Limb (tissue), 2 donors: ENCODE measurements at regions not wholly inside any gene's neighbourhood (a gene's known extent, or its start where the extent isn't known, plus 50 kb on each side); places are given as distances from the start of the nearest gene placed in this dataset.

Source experiments
- DNase-seq, 2 donors: peaks; one replicate each; pipeline ENCODE4 v3.0.0-alpha.2; 2016; ENCODE audit errors: extremely low spot score in 2 of 2

DNA sequence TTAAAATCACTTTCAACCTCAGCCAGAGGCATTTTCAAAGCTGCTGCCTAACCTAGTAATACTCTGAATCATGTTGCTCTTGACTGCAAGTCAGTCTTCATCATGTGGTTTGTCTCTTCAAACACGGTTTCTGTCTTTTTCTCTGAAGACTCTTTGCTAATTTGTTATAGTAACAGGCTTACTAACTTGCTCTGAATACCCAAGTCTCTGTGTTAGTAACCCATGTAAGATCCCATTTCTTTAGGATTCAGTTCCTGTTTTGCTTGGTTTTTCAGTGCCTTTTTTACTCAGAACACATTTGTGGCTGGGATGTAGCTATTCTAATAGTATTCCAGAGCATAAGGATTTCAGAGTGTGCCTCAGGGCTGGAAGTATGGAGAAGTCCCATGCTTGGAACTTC is 1450.6 kb upstream of the IGFBP7 start:
- no peak for DNase-seq

DNA sequence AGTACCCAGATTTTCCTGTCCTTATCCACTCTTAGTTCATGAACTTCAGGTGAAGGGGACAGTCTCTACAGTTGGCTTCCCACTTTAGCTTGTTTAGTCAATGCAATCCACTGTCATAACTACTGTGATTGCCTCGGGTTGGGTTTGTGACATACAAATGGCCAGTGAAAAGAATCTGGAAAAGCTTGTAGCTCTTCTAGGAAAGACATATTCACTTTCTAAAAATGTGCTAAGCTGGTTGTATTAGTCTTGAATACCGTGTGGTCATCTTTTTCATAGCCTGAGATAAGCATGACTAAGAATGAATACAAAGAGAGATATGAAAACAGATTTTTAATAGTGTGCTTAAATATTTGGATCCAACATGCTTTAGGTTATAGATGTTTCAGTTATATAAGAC is 1443.5 kb upstream of the IGFBP7 start:
- no peak for DNase-seq

DNA sequence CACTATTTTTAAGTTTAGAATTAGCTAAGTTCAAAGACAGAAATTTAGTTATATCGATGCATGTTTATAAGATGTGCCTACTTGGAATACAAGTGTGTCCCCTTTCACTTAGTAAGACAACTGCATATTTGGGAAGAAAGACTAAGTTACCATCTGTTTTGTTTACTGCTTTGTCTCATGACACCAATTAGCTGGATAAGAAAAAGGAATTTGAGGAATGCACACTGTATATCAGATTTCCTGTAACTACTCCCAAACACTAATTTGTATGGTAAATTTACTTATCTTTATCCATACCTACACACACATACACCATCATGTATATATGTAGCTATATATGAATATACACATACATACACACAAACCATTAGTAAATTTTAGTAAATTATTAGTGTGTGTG is 1442.8 kb upstream of the IGFBP7 start:
- DNase-seq: no peak

DNA sequence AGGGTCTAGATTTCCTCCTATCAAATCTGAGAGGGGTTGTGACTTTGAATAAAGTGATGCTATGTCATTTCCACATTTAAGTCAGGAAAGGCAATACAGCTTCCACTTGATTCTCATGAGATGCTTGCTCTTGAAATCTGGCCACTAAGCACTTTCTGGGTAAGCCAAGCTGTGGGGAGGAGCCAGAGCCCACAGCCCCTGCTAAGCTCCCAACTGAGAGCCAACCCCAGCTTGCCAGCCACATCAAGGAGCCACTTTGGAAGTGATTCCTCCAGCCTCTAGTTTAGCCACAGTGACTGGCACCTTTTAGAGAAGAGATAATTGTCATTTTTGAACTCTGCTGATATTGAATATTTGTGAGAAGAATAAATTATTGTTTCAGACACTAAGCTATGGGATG is 1441.5 kb upstream of the IGFBP7 start:
- DNase-seq: no peak

DNA sequence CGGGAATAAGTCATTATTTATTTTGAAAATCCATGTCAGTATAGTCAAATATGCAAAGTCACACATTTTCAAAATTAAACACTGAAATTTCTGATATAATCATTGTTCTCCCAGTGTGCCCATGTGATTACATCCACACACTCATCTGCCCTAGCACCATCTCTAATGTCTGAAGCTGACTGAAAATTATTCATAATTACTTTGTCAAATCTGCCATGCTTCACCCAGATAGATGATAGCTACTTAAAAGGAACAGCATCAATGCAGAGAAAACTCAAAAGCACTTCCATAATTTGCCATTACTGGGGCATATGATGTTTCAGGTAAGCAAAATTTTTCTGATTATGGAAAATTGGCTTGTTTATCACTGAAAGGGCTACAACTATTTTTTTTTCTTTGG is 1433.3 kb upstream of the IGFBP7 start:
- DNase-seq: no peak

DNA sequence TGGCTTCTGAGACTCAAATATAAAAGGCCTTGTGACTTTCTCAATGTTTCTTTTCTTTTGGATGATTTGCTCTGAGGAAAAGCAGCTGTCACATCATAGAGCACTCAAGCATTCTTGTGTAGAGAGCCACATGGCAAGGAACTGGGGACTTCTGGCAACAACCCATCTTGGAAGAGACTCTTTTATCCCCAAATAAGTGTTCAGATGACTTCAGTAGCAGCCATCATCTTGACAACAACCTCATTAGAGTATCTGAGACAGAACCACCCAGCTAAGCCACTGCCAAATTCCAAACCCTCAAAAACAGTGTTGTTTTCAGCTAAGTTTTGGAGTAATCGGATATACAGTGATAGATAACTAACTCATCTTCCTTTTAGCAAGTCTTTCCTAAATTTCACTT is 1431.7 kb upstream of the IGFBP7 start:
- no peak for DNase-seq

DNA sequence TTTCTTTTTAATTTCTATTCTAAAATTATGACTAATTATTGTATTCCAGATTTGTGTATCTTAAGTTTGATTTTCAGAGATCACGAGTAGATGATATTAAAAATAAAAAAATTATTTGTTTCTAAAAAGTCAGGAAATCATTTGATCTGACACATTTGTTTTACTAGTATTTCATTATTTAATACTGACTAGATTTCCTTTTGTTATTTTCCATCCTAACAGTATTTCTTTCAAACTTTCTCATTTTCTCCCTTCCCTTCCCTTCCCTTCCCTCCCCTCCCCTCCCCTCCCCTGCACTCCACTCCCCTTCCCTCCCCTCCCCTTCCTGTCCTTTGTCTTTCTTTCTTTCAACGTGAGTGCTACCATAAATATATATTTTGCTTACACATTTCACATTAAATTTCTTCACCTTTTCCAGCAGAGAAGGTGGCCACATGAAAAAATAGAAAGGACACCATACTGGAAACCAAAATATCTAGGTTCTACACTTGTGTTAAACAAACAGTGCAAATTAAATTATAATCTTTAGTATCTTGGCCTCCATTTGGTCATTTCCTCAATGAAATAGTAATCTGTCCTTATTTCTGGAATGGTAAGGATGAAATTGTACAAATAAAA is 1412.7 kb upstream of the IGFBP7 start:
- no peak for DNase-seq

DNA sequence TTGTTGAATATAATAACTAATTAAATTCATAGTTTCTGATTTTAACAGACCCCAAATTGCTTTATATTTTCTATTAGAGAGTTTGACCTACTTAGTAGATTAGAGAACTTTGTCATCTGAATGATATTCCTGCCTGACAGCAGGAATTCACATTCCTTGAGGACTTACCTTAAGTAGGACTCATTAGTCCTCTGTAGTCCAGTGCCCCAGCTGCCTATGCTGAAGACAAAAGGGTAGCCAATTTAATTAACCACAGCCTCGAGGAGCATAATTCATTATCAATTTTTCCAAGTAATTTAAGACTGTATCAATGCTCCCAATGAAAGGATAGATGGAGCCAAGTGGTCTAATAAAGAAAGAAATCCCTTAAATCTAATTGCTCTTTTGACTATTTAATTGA is 1405.0 kb upstream of the IGFBP7 start:
- no peak for DNase-seq

DNA sequence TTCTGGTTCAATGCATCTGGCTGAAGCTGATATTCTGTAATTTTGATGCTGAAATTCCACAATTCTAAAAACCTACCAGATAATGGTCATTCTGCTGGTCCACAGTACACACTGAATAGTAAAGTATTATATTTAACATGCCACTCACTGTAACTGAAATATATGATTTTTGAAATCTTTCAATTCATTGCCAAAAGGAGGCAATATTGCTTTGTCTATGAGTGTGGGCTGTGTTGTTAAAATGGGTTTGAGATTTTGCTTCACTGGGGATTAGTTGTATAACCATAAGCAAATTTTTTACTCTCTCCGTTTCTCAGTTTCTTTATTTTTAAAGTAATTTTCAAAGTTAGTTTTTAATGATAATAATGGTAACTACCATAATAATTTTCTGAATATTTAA is 1404.1 kb upstream of the IGFBP7 start:
- DNase-seq: no peak

DNA sequence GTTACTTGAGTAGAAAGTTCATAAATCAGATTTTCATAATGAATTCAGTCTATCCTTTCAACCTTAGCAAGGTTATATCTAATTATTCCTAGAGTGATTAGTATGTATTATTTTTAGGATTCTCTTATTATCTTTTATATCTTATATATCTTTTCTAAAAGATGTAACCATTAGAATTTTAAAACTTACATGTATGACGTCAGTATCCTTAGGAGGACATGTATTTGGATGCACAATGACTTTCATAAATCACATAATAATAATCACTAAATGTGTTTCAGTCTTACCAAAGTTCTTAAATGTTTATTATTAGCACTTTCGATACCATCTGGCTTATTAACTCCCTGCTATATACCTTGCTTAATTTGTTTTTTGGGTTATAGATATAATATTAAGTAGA is 1400.5 kb upstream of the IGFBP7 start:
- no peak for DNase-seq

DNA sequence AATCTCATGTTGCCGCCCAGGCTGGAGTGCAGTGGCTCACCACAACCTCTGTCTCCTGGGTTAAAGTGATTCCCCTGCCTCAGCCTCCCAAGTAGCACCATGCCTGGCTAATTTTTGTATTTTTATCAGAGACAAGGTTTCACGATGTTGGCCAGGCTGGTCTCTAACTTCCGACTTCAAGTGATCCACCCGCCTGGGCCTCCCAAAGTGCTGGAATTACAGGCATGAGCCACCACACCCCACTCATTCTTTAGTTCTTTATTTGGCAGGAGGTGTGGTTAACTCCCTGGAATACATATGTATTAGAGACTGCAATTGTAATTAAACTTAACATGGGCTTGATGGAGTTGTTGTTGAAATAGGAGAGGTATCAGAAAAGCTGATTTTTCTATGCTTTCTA is 1396.9 kb upstream of the IGFBP7 start:
- DNase-seq: no peak

DNA sequence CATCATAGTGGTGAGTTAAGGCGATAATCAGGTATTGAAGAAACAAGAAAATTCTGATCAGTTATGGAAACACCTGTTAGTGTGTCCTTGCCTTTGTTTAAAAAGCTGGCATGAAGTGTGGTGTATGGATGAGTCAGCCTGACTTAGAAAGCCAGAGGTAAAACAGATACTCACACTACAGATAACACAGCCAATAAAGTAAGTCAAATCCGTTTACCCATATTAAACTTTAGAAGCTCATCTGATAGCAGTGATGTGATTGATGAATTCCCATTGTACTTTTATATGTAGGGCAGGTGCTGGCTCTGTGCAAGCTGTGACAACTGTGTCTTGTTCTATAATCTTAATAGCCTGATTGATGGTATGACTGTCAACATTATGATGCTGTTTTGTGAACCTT is 1392.7 kb upstream of the IGFBP7 start:
- no peak for DNase-seq

DNA sequence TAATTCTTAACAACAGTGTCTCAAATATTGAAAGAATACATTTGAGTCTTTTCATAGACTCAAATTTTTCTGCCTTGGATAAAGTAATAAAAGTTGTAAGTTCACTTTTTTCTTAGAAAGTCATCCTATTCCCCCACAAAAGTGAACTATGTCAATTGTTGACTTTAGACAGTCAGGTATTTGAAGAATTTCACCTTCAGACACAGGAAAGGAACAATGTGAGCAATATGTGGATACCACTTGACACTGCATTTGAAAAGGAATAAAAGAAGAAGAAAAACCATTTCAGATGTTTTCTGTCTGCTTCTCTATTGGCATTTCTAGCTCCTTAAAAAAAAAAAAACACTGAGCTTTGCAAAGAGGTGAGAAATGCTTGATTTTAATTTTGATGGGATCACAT is 1389.0 kb upstream of the IGFBP7 start:
- no peak for DNase-seq

DNA sequence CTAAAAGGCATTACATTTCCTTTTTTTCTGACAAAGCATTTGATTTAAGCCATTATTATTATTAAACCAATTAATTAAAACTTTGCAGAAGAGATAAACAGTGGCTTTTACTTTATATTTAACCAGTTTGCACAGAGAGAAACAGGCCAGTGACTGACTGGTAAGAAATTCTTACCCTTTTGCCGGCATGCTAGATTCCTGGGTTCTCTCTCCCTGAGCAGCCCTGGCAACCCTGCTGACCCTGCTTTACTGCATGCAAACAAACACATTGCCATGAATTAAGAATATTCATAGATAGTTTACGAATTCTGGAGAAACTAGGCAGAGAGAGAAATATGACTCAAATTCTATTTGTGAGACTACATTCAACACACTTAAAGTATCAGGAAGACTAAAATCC is 1381.4 kb upstream of the IGFBP7 start:
- no peak for DNase-seq

DNA sequence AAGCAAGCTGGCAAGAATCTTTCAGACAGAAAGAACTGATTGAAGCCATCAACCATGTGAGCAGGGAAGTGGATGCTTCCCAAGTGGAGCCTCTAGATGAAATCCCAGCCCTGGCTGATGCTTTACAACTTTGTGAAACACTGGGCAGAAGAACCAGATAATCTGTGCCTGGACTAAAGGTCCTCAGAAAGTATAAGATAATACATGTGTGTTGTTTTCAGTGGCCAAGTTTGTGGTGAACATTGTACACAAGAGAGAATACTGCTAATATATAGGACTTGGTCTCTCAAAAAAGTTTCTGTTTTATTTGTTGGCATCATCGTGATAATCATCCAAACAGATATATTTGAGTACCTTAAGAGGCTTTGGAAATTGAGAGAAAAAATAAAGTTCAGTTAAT is 1367.8 kb upstream of the IGFBP7 start:
- DNase-seq: no peak

DNA sequence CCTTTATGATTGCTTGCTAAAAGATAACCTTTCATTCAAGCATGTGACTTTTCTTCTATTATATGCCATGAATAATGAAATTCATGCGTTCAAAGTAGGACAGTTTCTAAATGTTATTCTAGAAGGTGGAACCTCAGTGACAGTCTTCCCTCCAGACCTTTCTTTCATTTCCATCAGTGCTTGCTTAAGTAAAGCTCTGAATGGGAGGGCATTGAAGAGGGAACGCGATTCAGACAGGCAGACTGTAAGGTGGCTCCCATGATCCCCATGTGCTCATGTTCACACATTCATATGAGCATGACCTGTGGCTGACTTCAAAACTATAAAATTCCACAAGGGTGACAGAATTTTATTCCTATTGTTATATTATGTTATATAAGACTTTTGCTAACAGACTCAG is 1367.3 kb upstream of the IGFBP7 start:
- no peak for DNase-seq

DNA sequence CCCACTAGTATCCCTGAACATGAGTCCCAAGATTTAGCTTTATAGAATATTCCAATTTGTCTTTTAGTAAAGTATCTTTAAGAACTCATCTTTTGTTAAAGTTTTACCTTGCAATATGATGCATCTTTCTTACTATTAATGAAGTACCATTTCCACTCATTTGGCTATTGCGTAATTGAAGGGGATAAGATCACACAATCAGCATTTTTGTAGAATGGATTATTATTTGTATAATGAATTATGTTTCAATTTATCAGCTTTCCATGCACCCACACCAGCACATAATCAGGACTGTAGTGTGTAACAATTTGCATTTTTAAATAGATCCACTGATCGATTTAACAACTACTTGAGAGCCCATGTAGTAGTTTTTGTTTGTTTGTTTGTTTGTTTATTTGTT is 1364.9 kb upstream of the IGFBP7 start:
- DNase-seq: no peak

DNA sequence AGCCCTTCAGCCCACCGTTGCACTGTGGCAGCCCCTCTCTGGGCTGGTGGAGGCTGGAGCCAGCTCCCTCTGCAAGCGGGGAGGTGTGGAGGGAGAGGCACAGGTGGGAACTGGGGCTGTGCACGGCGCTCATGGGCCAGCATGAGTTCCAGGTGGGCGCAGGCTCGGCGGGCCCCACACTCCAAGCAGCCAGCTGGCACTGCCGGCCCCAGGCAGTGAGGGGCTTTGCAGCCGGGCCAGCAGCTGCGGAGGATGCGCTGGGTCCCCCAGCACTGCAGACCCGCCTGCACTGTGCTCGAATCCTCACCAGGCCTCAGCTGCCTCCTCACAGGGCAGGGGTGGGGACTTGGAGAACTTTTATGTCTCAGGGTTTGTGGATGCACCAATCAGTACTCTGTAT is 1354.8 kb upstream of the IGFBP7 start:
- DNase-seq: no peak

DNA sequence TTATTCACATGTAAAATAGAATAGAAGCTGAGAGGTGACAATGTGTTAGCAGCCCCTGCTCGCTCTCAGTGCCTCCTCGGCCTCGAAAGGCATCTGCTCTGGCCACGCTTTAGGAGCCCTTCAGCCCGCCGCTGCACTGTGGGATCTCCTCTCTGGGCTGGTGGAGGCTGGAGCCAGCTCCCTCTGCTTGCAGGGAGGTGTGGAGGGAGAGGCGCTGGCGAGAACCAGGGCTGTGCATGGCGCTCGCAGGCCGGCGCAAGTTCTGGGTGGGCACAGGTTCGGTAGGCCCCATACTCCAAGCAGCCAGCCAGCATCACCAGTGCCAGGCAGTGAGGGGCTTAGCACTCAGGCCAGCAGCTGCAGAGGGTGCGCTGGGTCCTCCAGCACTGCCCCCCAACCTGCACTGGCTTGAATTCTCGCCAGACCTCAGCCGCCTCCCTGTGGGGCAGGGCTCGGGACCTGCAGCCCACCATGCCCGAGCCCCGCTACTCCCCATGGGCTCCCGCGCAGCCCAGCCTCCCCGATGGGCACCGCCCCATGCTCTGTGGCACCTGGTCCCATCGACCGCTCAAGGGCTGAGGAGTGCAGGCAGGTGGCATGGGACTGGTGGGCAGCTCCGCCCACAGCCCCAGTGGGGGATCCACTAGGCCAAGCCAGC is 1346.7 kb upstream of the IGFBP7 start:
- no peak for DNase-seq

DNA sequence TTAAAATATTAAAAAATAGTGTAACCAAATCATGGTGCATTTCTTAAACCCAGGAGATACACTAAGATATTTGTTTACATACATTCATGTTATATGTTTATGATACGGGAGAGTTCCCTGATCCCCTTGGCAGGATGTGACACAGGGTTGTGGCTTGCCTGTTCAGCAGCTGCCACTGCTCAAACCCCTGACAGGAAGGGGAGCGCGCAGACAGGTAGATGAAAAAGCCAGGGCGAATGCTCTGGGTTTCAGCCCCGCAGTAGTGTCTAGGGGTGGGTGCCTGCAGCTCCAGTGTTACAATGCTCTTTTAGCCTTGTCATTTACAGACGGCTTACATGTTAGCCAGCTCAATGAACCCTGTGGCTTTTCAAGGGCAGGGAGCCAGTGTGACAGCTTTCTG is 1343.8 kb upstream of the IGFBP7 start:
- DNase-seq: no peak

DNA sequence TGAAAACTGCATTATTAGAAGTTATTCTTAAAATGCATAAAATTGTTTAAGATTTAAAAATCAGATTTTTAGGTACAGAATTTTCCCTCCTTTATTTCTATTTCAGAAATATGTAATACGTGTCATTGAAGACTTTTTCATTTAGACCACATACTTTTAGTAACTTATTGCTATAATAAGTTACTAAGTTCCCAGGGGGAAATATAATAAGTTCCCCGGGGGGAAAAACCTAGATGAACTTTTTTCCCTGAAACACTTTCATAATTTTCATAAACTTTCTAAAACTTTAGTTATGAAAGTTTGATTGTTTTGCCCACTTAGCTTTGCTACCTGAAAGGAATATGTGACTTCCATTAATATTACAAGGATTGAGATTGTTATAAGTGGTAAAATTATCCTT is 1341.5 kb upstream of the IGFBP7 start:
- no peak for DNase-seq

DNA sequence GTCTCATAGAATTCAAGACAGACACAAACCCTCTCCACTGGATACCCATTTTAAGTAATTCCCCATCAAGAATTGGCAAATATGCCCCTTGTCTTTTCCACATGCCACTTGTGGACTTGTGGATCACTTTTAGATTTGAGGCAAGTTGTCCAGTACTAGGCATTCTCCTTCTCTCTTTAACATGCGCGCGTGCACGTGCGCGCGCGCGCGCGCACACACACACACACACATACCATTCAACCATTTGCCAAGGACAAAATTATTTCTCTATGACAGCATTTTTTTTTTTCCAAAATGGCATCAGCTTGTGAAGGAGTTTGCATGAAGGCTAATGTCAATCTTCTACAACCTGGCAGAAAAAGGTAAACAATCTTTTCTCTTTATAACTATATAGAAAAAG is 1325.7 kb upstream of the IGFBP7 start:
- no peak for DNase-seq

DNA sequence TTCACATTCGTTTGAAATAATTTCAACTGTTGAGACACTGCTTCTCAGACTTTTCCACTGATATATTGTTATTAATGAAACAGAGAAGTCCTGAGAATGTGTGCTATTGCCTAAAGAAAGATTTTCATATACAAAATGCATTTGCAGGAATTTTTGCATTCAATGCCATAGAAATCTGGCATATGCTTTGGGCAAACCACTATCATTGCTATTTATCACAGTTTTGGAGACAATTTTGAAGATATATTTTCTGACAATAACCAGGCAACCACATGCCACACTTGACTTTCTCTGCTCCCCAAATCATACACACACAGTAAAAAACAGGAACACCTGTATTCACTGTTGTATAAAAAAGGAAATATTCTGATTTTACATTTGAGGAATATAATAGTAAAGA is 1303.7 kb upstream of the IGFBP7 start:
- no peak for DNase-seq

DNA sequence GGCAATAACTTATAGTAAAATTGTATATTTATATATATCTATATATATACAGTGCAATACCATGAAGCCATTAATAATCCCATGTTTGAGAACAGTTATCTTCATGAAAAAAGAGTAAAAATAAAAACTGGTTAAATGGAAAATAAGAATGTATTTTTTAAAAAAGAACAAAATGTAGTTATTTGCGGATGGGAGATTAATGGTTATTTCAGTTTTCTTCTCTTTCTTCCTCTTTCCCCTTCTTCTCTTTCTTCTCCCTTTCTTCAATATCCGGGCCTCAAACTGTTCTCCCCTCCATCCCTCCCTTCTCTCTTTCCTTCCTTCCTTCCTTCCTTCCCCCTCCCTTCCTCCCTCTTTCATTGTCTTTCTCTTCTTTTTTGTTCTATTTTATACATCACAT is 1301.7 kb upstream of the IGFBP7 start:
- no peak for DNase-seq
